ENCODE measurements at regions not wholly inside any gene's neighbourhood (a gene's known extent, or its start where the extent isn't known, plus 50 kb on each side); places are given as distances from the start of the nearest gene placed in this dataset.
"Not testable (repeated sequence)": the region's sequence is repeated elsewhere in the genome, so short reads cannot be mapped to it uniquely, and the experiment has no call there.

DNA sequence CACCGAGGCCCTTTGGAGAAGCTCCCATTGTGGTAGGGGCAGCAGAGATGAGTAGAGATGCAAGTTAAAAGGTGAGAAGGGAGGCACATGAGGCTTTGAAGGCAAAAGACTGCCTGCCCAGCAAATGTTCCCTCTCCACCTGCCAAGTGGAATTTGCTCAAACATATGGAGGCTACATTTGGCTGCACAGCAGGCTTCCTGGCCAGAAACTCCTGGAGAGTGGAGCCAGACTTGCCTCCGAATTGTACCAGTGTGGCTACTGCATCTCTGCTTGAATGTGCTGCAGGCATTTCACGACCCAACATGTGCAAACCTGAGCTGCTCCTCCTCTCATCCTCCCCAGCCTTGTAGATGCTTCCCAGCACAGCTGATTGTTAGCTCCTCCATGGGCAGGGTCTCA is 229.2 kb downstream of the ZNF621 start:
- H3K36me3 ChIP-seq (ENCODE audit: insufficient read depth, low read length): no peaks in the 10 kb centered on the region
- no peak overlapping the region for H3K4me3 ChIP-seq (ENCODE audit: insufficient read depth, low read length)
- H3K27me3 ChIP-seq (ENCODE audit: insufficient read depth, low read length): no peaks in the 10 kb centered on the region
- no peaks in the 10 kb centered on the region for H4K20me1 ChIP-seq (ENCODE audit: insufficient read depth, low read length)
- peak; percentile 22 for DNase-seq (ENCODE audit: insufficient read length, low spot score, missing footprints)
- no peak overlapping the region for H3K4me2 ChIP-seq (ENCODE audit: insufficient read depth, low read length)
- no peak overlapping the region for H2AFZ ChIP-seq (ENCODE audit: low read length)
- TF ChIP-seq, protein P1, sequence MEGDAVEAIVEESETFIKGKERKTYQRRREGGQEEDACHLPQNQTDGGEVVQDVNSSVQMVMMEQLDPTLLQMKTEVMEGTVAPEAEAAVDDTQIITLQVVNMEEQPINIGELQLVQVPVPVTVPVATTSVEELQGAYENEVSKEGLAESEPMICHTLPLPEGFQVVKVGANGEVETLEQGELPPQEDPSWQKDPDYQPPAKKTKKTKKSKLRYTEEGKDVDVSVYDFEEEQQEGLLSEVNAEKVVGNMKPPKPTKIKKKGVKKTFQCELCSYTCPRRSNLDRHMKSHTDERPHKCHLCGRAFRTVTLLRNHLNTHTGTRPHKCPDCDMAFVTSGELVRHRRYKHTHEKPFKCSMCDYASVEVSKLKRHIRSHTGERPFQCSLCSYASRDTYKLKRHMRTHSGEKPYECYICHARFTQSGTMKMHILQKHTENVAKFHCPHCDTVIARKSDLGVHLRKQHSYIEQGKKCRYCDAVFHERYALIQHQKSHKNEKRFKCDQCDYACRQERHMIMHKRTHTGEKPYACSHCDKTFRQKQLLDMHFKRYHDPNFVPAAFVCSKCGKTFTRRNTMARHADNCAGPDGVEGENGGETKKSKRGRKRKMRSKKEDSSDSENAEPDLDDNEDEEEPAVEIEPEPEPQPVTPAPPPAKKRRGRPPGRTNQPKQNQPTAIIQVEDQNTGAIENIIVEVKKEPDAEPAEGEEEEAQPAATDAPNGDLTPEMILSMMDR (IDR thresholded peaks at IDR 0.05; ENCODE audit: extremely low read depth, low read depth, low read length): no peak
- no peaks in the 10 kb centered on the region for H3K9me3 ChIP-seq (ENCODE audit: low read depth, low read length)
- no peaks in the 10 kb centered on the region for H3K79me2 ChIP-seq (ENCODE audit: insufficient read depth, low read length)
- no peak overlapping the region for H3K27ac ChIP-seq (ENCODE audit: low read depth, low read length)
- H3K4me1 ChIP-seq (ENCODE audit: insufficient read depth, low read length): no peaks in the 10 kb centered on the region

DNA sequence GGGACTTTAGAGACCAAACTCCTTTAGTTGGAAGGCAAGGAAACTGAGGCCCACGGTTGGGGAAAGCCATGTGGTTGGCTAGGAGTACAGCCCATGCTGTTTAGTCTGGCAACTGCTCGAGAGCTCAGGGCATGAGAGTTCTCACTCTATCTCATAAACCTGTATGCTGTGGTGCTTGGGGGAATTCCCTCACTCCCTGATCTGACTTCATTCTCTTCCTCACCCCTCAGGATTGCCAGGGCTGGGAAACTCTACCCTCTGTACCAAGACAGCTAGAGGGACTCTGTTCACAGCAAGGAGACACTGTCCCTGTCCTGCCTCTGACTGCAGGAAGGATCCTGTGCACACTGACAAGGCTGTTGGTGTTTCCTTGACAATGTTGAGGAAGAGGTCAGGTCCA is 230.2 kb downstream of the ZNF621 start:
- Histone ChIP-seq H3K4me3 (ENCODE audit: insufficient read depth, low read length) (no peak overlapping the region), H3K27ac (ENCODE audit: low read depth, low read length) (no peak overlapping the region), H3K79me2 (ENCODE audit: insufficient read depth, low read length) (no peaks in the 10 kb centered on the region), H4K20me1 (ENCODE audit: insufficient read depth, low read length) (no peaks in the 10 kb centered on the region), H3K4me1 (ENCODE audit: insufficient read depth, low read length) (no peaks in the 10 kb centered on the region), H3K9me3 (ENCODE audit: low read depth, low read length) (no peaks in the 10 kb centered on the region), H3K36me3 (ENCODE audit: insufficient read depth, low read length) (no peaks in the 10 kb centered on the region), H2AFZ (ENCODE audit: low read length) (no peak overlapping the region), H3K4me2 (ENCODE audit: insufficient read depth, low read length) (no peak overlapping the region), H3K27me3 (ENCODE audit: insufficient read depth, low read length) (no peaks in the 10 kb centered on the region)
- no peak for DNase-seq (ENCODE audit: insufficient read length, low spot score, missing footprints)
- TF ChIP-seq, protein P1 (IDR thresholded peaks at IDR 0.05; ENCODE audit: extremely low read depth, low read depth, low read length): no peak

DNA sequence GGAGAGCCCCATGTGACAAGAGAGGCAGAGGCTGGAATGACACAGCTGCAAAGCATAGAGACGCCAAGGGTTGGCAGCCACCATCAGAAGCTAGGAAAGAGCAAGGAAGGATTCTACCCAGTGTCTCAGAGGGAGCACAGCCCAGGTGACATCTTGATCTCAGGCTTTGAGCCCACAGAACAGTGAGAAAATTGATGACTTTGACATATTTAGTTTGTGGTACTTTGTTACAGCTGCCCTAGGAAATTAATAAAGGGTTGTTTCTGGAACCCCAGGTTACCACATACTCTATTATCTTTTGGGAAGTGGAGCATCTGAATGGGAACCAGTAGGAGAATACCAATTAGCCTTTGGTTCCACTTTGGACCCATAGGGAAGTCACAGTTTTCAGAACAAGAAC is 231.7 kb downstream of the ZNF621 start:
- TF ChIP-seq, protein P1 (IDR thresholded peaks at IDR 0.05; ENCODE audit: extremely low read depth, low read depth, low read length): no peak
- no peak for DNase-seq (ENCODE audit: insufficient read length, low spot score, missing footprints)
- peaks cover 2% of the 10 kb centered on the region for H3K27me3 ChIP-seq (ENCODE audit: insufficient read depth, low read length)
- H3K4me2 ChIP-seq (ENCODE audit: insufficient read depth, low read length): no peak overlapping the region
- no peaks in the 10 kb centered on the region for H3K79me2 ChIP-seq (ENCODE audit: insufficient read depth, low read length)
- H4K20me1 ChIP-seq (ENCODE audit: insufficient read depth, low read length): no peaks in the 10 kb centered on the region
- H2AFZ ChIP-seq (ENCODE audit: low read length): no peak overlapping the region
- H3K27ac ChIP-seq (ENCODE audit: low read depth, low read length): no peak overlapping the region
- no peak overlapping the region for H3K4me3 ChIP-seq (ENCODE audit: insufficient read depth, low read length)
- H3K9me3 ChIP-seq (ENCODE audit: low read depth, low read length): no peaks in the 10 kb centered on the region
- no peaks in the 10 kb centered on the region for H3K4me1 ChIP-seq (ENCODE audit: insufficient read depth, low read length)
- H3K36me3 ChIP-seq (ENCODE audit: insufficient read depth, low read length): no peaks in the 10 kb centered on the region

DNA sequence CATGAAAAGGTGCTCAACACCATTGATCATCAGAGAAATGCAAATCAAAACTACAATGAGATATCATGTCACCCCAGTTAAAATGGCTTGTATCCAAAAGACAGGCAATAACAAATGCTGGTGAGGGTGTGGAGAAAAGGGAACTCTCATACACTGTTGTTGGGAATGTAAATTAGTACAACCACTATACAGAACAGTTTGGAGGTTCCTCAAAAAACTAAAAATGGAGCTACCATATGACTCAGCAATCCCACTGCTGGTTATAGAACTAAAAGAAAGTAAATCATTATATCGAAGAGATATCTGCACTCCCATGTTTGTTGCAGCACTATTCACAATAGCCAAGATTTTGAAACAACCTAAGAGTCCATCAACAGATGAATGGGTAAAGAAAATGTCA is 238.0 kb downstream of the ZNF621 start:
- not testable (repeated sequence) for H3K4me2 ChIP-seq (ENCODE audit: insufficient read depth, low read length); H3K36me3 ChIP-seq (ENCODE audit: insufficient read depth, low read length); DNase-seq (ENCODE audit: insufficient read length, low spot score, missing footprints); H3K27me3 ChIP-seq (ENCODE audit: insufficient read depth, low read length); H3K4me3 ChIP-seq (ENCODE audit: insufficient read depth, low read length); H3K27ac ChIP-seq (ENCODE audit: low read depth, low read length); H4K20me1 ChIP-seq (ENCODE audit: insufficient read depth, low read length); H2AFZ ChIP-seq (ENCODE audit: low read length); H3K9me3 ChIP-seq (ENCODE audit: low read depth, low read length); H3K79me2 ChIP-seq (ENCODE audit: insufficient read depth, low read length)
- peaks cover 11% of the 10 kb centered on the region for H3K4me1 ChIP-seq (ENCODE audit: insufficient read depth, low read length)
